ENCODE measurements at regions not wholly inside any gene's neighbourhood (a gene's known extent, or its start where the extent isn't known, plus 50 kb on each side); places are given as distances from the start of the nearest gene placed in this dataset.

GRCh38 chr9:29393064-29393463 is 1819.8 kb upstream of the C9orf72 start:
- dilution Hi-C loops (cut with MboI; ENCODE audit: extremely low pct_ligation_motif_present, low sequenced_read_pairs): no loop called here

More at GRCh38 chr9:29393064-29393463, 1819.8 kb upstream of the C9orf72 start:
- intact Hi-C loops (cut with micrococcal nuclease): no loop called here
- BruUV-seq (replicated peaks): no TSS peak
- no peaks in the 10 kb centered on the region for H3K79me2 ChIP-seq (ENCODE audit: control insufficient read depth, insufficient read depth, low read length)
- H3K9me3 ChIP-seq (replicated peaks; ENCODE audit: control insufficient read depth, insufficient read depth, low read length): peaks cover 2% of the 10 kb centered on the region
- H3K9me1 ChIP-seq (replicated peaks; ENCODE audit: control insufficient read depth, extremely low read depth, insufficient read depth, low read length): no peaks in the 10 kb centered on the region
- no peak for FAIRE-seq
- no peak for TF ChIP-seq EZH2 (IDR thresholded peaks at IDR 0.05; ENCODE audit: borderline replicate concordance, low read depth, low read length, severe bottlenecking)
- no peak for TF ChIP-seq GATA2 (IDR thresholded peaks at IDR 0.05; ENCODE audit: insufficient read depth, insufficient read length, low read depth, low read length)
- no peak for TF ChIP-seq MYC (IDR thresholded peaks at IDR 0.05; ENCODE audit: low read depth, low read length)
- no peak for TF ChIP-seq POLR2AphosphoS5 (IDR thresholded peaks at IDR 0.05; ENCODE audit: insufficient read depth, low read depth, low read length)
- no peak for TF ChIP-seq CTCF (IDR thresholded peaks at IDR 0.05; ENCODE audit: extremely low read depth in 1 of 2, insufficient read depth in 1 of 2, low read depth in 1 of 2, low read length in 2 of 2)
- TF ChIP-seq FOS (IDR thresholded peaks at IDR 0.05; ENCODE audit: borderline replicate concordance, insufficient read depth, low read length): no peak
- no peak for TF ChIP-seq POLR2A (IDR thresholded peaks at IDR 0.05; ENCODE audit: low read depth, low read length)
- TF ChIP-seq JUN (IDR thresholded peaks at IDR 0.05; ENCODE audit: borderline replicate concordance, insufficient read depth, insufficient read length, low read depth): no peak
- TF ChIP-seq MAX (IDR thresholded peaks at IDR 0.05; ENCODE audit: insufficient read depth, insufficient read length): no peak
- POLR2A ChIA-PET: no interaction called here
- H4K20me1 ChIP-seq (replicated peaks; ENCODE audit: control insufficient read depth, extremely low read depth, insufficient read depth, low read length): no peaks in the 10 kb centered on the region
- no peak overlapping the region for H2AFZ ChIP-seq (ENCODE audit: low read depth, low read length)
- H3K27ac ChIP-seq (ENCODE audit: insufficient read depth, low read depth, low read length): no peak overlapping the region
- no peak overlapping the region for H3K4me3 ChIP-seq (replicated peaks in 1 of 3; ENCODE audit: insufficient read depth in 1 of 3, low read depth in 1 of 3, low read length in 3 of 3)
- no peaks in the 10 kb centered on the region for H3K4me1 ChIP-seq (ENCODE audit: control insufficient read depth, extremely low read depth, insufficient read depth, low read length)
- H3K9ac ChIP-seq (replicated peaks; ENCODE audit: extremely low read depth, insufficient read depth, low read length): no peak overlapping the region
- no peaks in the 10 kb centered on the region for H3K27me3 ChIP-seq (ENCODE audit: control insufficient read depth in 2 of 2, insufficient read depth in 2 of 2, low read length in 2 of 2)
- no peaks in the 10 kb centered on the region for H3K36me3 ChIP-seq (ENCODE audit: control insufficient read depth in 2 of 2, extremely low read depth in 1 of 2, insufficient read depth in 2 of 2, low read length in 2 of 2)
- no peak overlapping the region for H3K4me2 ChIP-seq (ENCODE audit: insufficient read depth, low read length)
- CTCF ChIA-PET: no interaction called here
- DNase-seq (ENCODE audit: low read depth, low spot score): no peak
